Prostate gland (tissue), 2 donors: ENCODE measurements at regions not wholly inside any gene's neighbourhood (a gene's known extent, or its start where the extent isn't known, plus 50 kb on each side); places are given as distances from the start of the nearest gene placed in this dataset.

Source experiments
- POLR2A ChIP-seq: fragments of 450-650 bp; IDR thresholded peaks from one replicate; pipeline ENCODE4 v1.6.1; 2016; ENCODE audit warnings: antibody characterized with exemption, mild to moderate bottlenecking
- TF ChIP-seq, protein P1 (sequence below), 4 experiments: fragments of 200-600 bp in 2 of 4; fragments of 450-650 bp in 2 of 4; sonication (generic) in 2 of 4; IDR thresholded peaks; 1 replicate in 3 of 4; 2 replicates in 1 of 4; pipeline ENCODE4 v1.5.1; 2016 to 2019; ENCODE audit warnings: antibody characterized with exemption in 4 of 4, mild to moderate bottlenecking in 2 of 4, moderate library complexity in 2 of 4

DNA sequence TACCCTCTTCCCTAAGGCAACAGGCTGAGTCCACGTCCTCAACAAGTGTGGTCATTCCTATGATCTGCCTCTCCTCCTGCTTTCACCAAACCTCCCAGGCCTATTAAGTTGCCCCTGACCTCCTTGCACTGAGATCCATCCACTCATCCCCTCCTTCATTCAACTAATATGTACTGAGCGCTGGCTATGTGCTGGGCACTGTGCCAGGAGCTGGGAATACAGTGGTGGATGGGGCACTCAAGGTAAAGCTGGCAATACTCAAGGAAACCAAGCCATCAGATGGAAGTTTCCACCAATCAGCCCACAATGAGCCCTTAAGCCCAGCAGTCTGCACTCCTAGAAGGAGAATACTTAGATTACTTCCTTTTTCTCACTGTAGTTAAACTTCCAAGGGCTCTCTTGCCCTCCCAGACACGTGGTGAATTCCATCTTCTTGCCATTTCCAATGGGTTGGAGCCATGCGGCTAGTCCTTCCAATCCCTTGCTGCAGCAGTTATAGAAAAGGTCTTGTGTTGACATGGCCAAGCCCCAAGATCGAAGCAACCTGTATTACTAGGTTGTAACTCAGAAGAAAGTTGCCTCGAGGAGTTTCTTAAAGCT lies 279.9 kb upstream of the RUNX1 start:
- TF ChIP-seq, protein P1, sequence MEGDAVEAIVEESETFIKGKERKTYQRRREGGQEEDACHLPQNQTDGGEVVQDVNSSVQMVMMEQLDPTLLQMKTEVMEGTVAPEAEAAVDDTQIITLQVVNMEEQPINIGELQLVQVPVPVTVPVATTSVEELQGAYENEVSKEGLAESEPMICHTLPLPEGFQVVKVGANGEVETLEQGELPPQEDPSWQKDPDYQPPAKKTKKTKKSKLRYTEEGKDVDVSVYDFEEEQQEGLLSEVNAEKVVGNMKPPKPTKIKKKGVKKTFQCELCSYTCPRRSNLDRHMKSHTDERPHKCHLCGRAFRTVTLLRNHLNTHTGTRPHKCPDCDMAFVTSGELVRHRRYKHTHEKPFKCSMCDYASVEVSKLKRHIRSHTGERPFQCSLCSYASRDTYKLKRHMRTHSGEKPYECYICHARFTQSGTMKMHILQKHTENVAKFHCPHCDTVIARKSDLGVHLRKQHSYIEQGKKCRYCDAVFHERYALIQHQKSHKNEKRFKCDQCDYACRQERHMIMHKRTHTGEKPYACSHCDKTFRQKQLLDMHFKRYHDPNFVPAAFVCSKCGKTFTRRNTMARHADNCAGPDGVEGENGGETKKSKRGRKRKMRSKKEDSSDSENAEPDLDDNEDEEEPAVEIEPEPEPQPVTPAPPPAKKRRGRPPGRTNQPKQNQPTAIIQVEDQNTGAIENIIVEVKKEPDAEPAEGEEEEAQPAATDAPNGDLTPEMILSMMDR (IDR thresholded peaks at IDR 0.05), result no peak
- no peak for TF ChIP-seq POLR2A
